H1 (cell line): ENCODE measurements at regions not wholly inside any gene's neighbourhood (a gene's known extent, or its start where the extent isn't known, plus 50 kb on each side); places are given as distances from the start of the nearest gene placed in this dataset.

Experiments used
- CTCF ChIP-seq, 3 experiments: IDR thresholded peaks; 1 replicate in 2 of 3; 2 replicates in 1 of 3; pipeline versions ENCODE4 v1.5.1 to v1.6.1; 2011; ENCODE audit warnings: low read length in 3 of 3, mild to moderate bottlenecking in 3 of 3, inconsistent platforms in 2 of 3, low read depth in 1 of 3, moderate library complexity in 1 of 3; ENCODE audit not compliant: insufficient read depth in 1 of 3; ENCODE audit errors: control extremely low read depth in 1 of 3
- JUN ChIP-seq: IDR thresholded peaks from 2 replicates; pipeline ENCODE4 v1.6.1; 2011; ENCODE audit warnings: low read depth, mild to moderate bottlenecking, improper control_type of control experiment, low read length
- TF ChIP-seq, protein P1 (sequence below): IDR thresholded peaks from 2 replicates; pipeline ENCODE4 v1.6.1; 2012; ENCODE audit warnings: inconsistent platforms

DNA sequence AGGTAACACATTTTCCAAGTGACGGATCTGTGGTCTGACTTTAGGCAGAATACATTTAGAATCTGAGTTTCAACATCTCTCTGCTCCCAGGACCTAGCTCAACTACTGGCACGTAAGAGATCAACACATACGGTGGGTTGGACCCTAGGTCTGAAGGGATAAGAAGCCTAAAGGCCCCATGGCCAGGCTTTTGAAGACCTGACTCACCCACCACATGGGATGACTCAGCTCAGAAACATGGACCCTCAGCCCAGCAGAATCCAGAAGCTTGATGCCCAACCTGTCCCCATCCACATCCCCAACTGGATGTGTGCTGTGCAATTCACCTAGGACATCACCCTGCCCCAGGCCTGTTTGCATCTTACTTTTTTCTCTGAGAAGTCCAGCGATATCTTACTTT lies 770.2 kb downstream of the BCL11B start:
- TF ChIP-seq CTCF (IDR thresholded peaks at IDR 0.05; ENCODE audit: control extremely low read depth in 1 of 3, insufficient read depth in 1 of 3, low read depth in 1 of 3, low read length in 3 of 3), result no peak
- TF ChIP-seq JUN, result no peak
- TF ChIP-seq, protein P1, sequence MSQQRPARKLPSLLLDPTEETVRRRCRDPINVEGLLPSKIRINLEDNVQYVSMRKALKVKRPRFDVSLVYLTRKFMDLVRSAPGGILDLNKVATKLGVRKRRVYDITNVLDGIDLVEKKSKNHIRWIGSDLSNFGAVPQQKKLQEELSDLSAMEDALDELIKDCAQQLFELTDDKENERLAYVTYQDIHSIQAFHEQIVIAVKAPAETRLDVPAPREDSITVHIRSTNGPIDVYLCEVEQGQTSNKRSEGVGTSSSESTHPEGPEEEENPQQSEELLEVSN, result no peak
